HepG2 (cell line): ENCODE measurements at regions not wholly inside any gene's neighbourhood (a gene's known extent, or its start where the extent isn't known, plus 50 kb on each side); places are given as distances from the start of the nearest gene placed in this dataset.

Source experiments
- ATAC-seq: fragments of 200-7000 bp; cut with Tn5 transposase; 3 replicates; pipeline ENCODE4 v1.9.1; 2020; ENCODE audit warnings: mild to moderate bottlenecking, moderate library complexity
- BruUV-seq: library from RNA; stranded (reverse); fragments of 400-500 nt; replicated peaks from 2 replicates; lab custom pipeline; 2021; lab: Mats Ljungman, UMichigan
- CTCF ChIA-PET: fragments of 300-600 bp; formaldehyde crosslinking; extraction: SDS; loops from one replicate; lab custom pipeline; 2021; ENCODE audit warnings: low total read pairs, inconsistent platforms, low intra/inter-chr PET ratio; lab: Yijun Ruan, JAX
- POLR2A ChIA-PET: fragments of 350-600 bp; sonication (Branson Sonifier 250); formaldehyde crosslinking; loops from one replicate; lab custom pipeline; 2020; ENCODE audit warnings: antibody characterized with exemption, inconsistent platforms; lab: Yijun Ruan, JAX
- DNase-seq: peaks from one replicate; pipeline ENCODE4 v3.0.0-alpha.2; 2015; ENCODE audit warnings: low spot score
- FAIRE-seq: peaks from 3 replicates; lab custom pipeline; 2011; peaks lifted over from hg19 to GRCh38; lab: Jason Lieb, UNC
- H2AFZ ChIP-seq: one replicate; pipeline ENCODE4 v1.6.1; 2011; ENCODE audit warnings: low read length, inconsistent platforms
- H3K27ac ChIP-seq: fragments of 300-600 bp; 3 replicates; pipeline ENCODE4 v1.8.0; 2011; ENCODE audit warnings: mixed run types, mild to moderate bottlenecking, mixed read lengths, low read length, inconsistent platforms; ENCODE audit not compliant: insufficient read depth; ENCODE audit errors: extremely low read length
- H3K27me3 ChIP-seq, 2 experiments: fragments of 200-600 bp in 1 of 2; 2 replicates in 1 of 2; 3 replicates in 1 of 2; pipeline versions ENCODE4 v1.6.0 to v1.8.0; 2011; ENCODE audit warnings: low read length in 2 of 2, mild to moderate bottlenecking in 2 of 2, moderate library complexity in 2 of 2, inconsistent platforms in 1 of 2; ENCODE audit not compliant: insufficient read depth in 2 of 2, control insufficient read depth in 1 of 2
- H3K36me3 ChIP-seq, 2 experiments: fragments of 200-600 bp in 1 of 2; replicated peaks in 1 of 2; 2 replicates in 1 of 2; 3 replicates in 1 of 2; pipeline versions ENCODE4 v1.5.1 to v1.8.0; 2011; ENCODE audit warnings: low read length in 2 of 2, inconsistent platforms in 1 of 2; ENCODE audit not compliant: insufficient read depth in 2 of 2, control insufficient read depth in 1 of 2
- H3K4me1 ChIP-seq: 2 replicates; pipeline ENCODE4 v1.5.1; 2012; ENCODE audit warnings: low read length, inconsistent platforms; ENCODE audit not compliant: insufficient read depth
- H3K4me2 ChIP-seq: 2 replicates; pipeline ENCODE4 v1.6.0; 2011; ENCODE audit warnings: low read depth, low read length, inconsistent platforms
- H3K4me3 ChIP-seq, 3 experiments: fragments of 200-600 bp in 1 of 3; sonication (generic), shearing (Covaris generic) in 1 of 3; replicated peaks in 1 of 3; 2 replicates each; pipeline ENCODE4 v1.5.1; 2011 to 2016; ENCODE audit warnings: low read length in 3 of 3, inconsistent platforms in 2 of 3, low read depth in 2 of 3, mild to moderate bottlenecking in 2 of 3, control low read depth in 1 of 3, mixed read lengths in 1 of 3; ENCODE audit not compliant: insufficient read depth in 1 of 3
- H3K79me2 ChIP-seq: one replicate; pipeline ENCODE4 v1.6.1; 2011; ENCODE audit warnings: low read length, inconsistent platforms; ENCODE audit not compliant: insufficient read depth
- H3K9ac ChIP-seq: 2 replicates; pipeline ENCODE4 v1.6.0; 2011; ENCODE audit warnings: mild to moderate bottlenecking, low read depth, low read length, inconsistent platforms; ENCODE audit not compliant: insufficient read depth
- H3K9me3 ChIP-seq: 2 replicates; pipeline ENCODE4 v1.5.1; 2012; ENCODE audit warnings: mild to moderate bottlenecking, low read length
- H4K20me1 ChIP-seq: 2 replicates; pipeline ENCODE4 v1.6.0; 2011; ENCODE audit warnings: inconsistent platforms, mild to moderate bottlenecking, low read length, moderate library complexity; ENCODE audit not compliant: insufficient read depth
- ATF4 ChIP-seq, 2 experiments: fragments of 450-650 bp in 1 of 2; sonication (generic) in 1 of 2; formaldehyde crosslinking; IDR thresholded peaks; 2 replicates each; pipeline versions ENCODE4 v1.5.0 to v1.8.0; 2020 to 2022; ENCODE audit warnings: mild to moderate bottlenecking in 1 of 2, missing genetic modification reagents in 1 of 2
- DDIT3 ChIP-seq: sonication (generic); formaldehyde crosslinking; IDR thresholded peaks from 2 replicates; pipeline ENCODE4 v1.4.0; 2020; ENCODE audit warnings: mild to moderate bottlenecking, missing genetic modification reagents
- GLMP ChIP-seq: sonication (generic); formaldehyde crosslinking; IDR thresholded peaks from 2 replicates; pipeline ENCODE4 v1.9.0; 2021; ENCODE audit warnings: missing genetic modification reagents, mild to moderate bottlenecking, borderline replicate concordance
- RFX3 ChIP-seq: IDR thresholded peaks from 2 replicates; pipeline ENCODE4 v1.6.1; 2016; ENCODE audit warnings: missing biosample characterization, missing genetic modification reagents
- SNAPC5 ChIP-seq: sonication (generic); formaldehyde crosslinking; IDR thresholded peaks from 2 replicates; pipeline ENCODE4 v1.8.1; 2023; ENCODE audit warnings: mild to moderate bottlenecking, missing genetic modification reagents, borderline replicate concordance
- ZNF790 ChIP-seq: sonication (generic); formaldehyde crosslinking; IDR thresholded peaks from 2 replicates; pipeline ENCODE4 v1.8.0; 2022; ENCODE audit warnings: missing genetic modification reagents, mild to moderate bottlenecking, borderline replicate concordance
- whole genome bisulfite sequencing: methylation state at CpG from one replicate; pipeline ENCODE4 v1.1.6; 2017; ENCODE audit warnings: low lambda C conversion rate; 5-methylcytosine and 5-hydroxymethylcytosine counted together
- in situ Hi-C: cut with HindIII; loops from 2 replicates; pipeline ENCODE4 v1.10.0; 2017; ENCODE audit warnings: low pct_unique_long_range_greater_than_20kb; ENCODE audit not compliant: extremely low pct_ligation_motif_present
- intact Hi-C: fragments of 100-400 bp; cut with micrococcal nuclease; formaldehyde crosslinking; loops from one replicate; pipeline ENCODE4 v1.10.0; 2022; ENCODE audit not compliant: unreplicated experiment

GRCh38 chr7:25615593-25615992 lies 387.3 kb upstream of the NPVF start (continued):
- TF ChIP-seq GLMP (CRISPR knock-in tag), result no peak

GRCh38 chr7:25617214-25617613 lies 388.9 kb upstream of the NPVF start:
- BruUV-seq, result no TSS peak
- 0 out of 5 replicates have a peak, but pooled peaks cover 0 to 3% of the 10 kb centered on the region in 2 experiments for H3K27me3 ChIP-seq
- ChIA-PET POLR2A (no interaction called here), CTCF (no interaction called here)
- no peak overlapping the region for H3K9ac ChIP-seq
- no peak for TF ChIP-seq ZNF790
- TF ChIP-seq ATF4 (CRISPR knock-in tag; IDR thresholded peaks at IDR 0.05), result no peak
- no peak for TF ChIP-seq SNAPC5 (CRISPR knock-in tag)
- no peak for TF ChIP-seq DDIT3 (CRISPR knock-in tag)
- no peak for TF ChIP-seq RFX3 (CRISPR knock-in tag)
- H3K4me2 ChIP-seq, result no peak overlapping the region
- no peaks in the 10 kb centered on the region for H3K79me2 ChIP-seq
- H3K36me3 ChIP-seq, result no peaks in the 10 kb centered on the region
- no peak for DNase-seq
- H4K20me1 ChIP-seq, result no peaks in the 10 kb centered on the region
- no peak for FAIRE-seq
- no peaks in the 10 kb centered on the region for H3K4me1 ChIP-seq
- no peak overlapping the region for H3K27ac ChIP-seq
- no peak for ATAC-seq
- in situ Hi-C loops (no loop called here), intact Hi-C loops (no loop called here)
- no peak overlapping the region for H3K4me3 ChIP-seq
- H2AFZ ChIP-seq, result no peak overlapping the region
- no peaks in the 10 kb centered on the region for H3K9me3 ChIP-seq
- 3% methylated on average over 4 of the region's 4 CpGs for WGBS
